Uterus (tissue), 3 donors: ENCODE measurements at regions not wholly inside any gene's neighbourhood (a gene's known extent, or its start where the extent isn't known, plus 50 kb on each side); places are given as distances from the start of the nearest gene placed in this dataset.

Experiments used
- DNase-seq, 2 donors: peaks; one replicate each; pipeline ENCODE4 v3.0.0-alpha.2; 2019 to 2020
- H3K27ac ChIP-seq, 2 donors: fragments of 200-600 bp; sonication (generic); 1 replicate in 1 of 2; 2 replicates in 1 of 2; pipeline ENCODE4 v1.5.1; 2016 to 2018
- H3K27me3 ChIP-seq, 2 donors: fragments of 200-600 bp; sonication (generic); one replicate each; pipeline ENCODE4 v1.5.1; 2018 to 2019; ENCODE audit warnings: control low read depth in 1 of 2
- H3K36me3 ChIP-seq, 2 donors: fragments of 200-600 bp; sonication (generic); one replicate each; pipeline ENCODE4 v1.5.1; 2019; ENCODE audit warnings: control low read depth in 1 of 2
- H3K4me1 ChIP-seq, 2 donors: fragments of 200-600 bp; sonication (generic); one replicate each; pipeline ENCODE4 v1.5.1; 2018 to 2019; ENCODE audit warnings: control low read depth in 1 of 2
- H3K4me3 ChIP-seq, 2 donors: fragments of 200-600 bp; sonication (generic); 1 replicate in 1 of 2; 2 replicates in 1 of 2; pipeline ENCODE4 v1.5.1; 2018 to 2019; ENCODE audit warnings: mild to moderate bottlenecking in 1 of 2
- H3K9me3 ChIP-seq, 2 donors: fragments of 200-600 bp; sonication (generic); one replicate each; pipeline ENCODE4 v1.5.1; 2019; ENCODE audit warnings: control low read depth in 1 of 2
- CTCF ChIP-seq, 4 experiments: fragments of 200-600 bp in 2 of 4; fragments of 450-650 bp in 2 of 4; sonication (generic) in 2 of 4; IDR thresholded peaks; one replicate each; pipeline ENCODE4 v1.5.1; 2016 to 2019; ENCODE audit warnings: antibody characterized with exemption in 4 of 4, mild to moderate bottlenecking in 2 of 4, moderate library complexity in 1 of 4
- POLR2A ChIP-seq, 2 donors: fragments of 450-650 bp; IDR thresholded peaks; one replicate each; pipeline ENCODE4 v1.6.1; 2016; ENCODE audit warnings: antibody characterized with exemption in 2 of 2, mild to moderate bottlenecking in 1 of 2, moderate library complexity in 1 of 2
- intact Hi-C: fragments of 100-400 bp; cut with DNase I; formaldehyde crosslinking; loops from one replicate; pipeline ENCODE4 v1.15.1; 2023; ENCODE audit warnings: low total_unique reads
- donor health status: DM: yes; HTN: yes; CAD: no.

GRCh38 chr14:97718886-97719442 lies 921.8 kb downstream of the VRK1 start:
- intact Hi-C loops: no loop called here
- Histone ChIP-seq H3K4me1 (no peaks in the 10 kb centered on the region), H3K36me3 (no peaks in the 10 kb centered on the region), H3K9me3 (no peaks in the 10 kb centered on the region), H3K27me3 (no peaks in the 10 kb centered on the region), H3K4me3 (no peak overlapping the region), H3K27ac (no peak overlapping the region)
- DNase-seq: no peak
- no peak for TF ChIP-seq POLR2A (IDR thresholded peaks at IDR 0.05)
- no peak for TF ChIP-seq CTCF (IDR thresholded peaks at IDR 0.05)

GRCh38 chr14:97719931-97720330 lies 922.7 kb downstream of the VRK1 start:
- TF ChIP-seq POLR2A (IDR thresholded peaks at IDR 0.05) (no peak), CTCF (IDR thresholded peaks at IDR 0.05) (no peak)
- no peak overlapping the region for H3K4me3 ChIP-seq
- H3K4me1 ChIP-seq: no peaks in the 10 kb centered on the region
- no peaks in the 10 kb centered on the region for H3K27me3 ChIP-seq
- H3K27ac ChIP-seq: no peak overlapping the region
- no peaks in the 10 kb centered on the region for H3K36me3 ChIP-seq
- no peak for DNase-seq
- intact Hi-C loops: no loop called here
- no peaks in the 10 kb centered on the region for H3K9me3 ChIP-seq

GRCh38 chr14:97723351-97723750 lies 926.2 kb downstream of the VRK1 start:
- no peaks in the 10 kb centered on the region for H3K27me3 ChIP-seq
- H3K4me1 ChIP-seq: no peaks in the 10 kb centered on the region
- H3K9me3 ChIP-seq: no peaks in the 10 kb centered on the region
- no peak overlapping the region for H3K27ac ChIP-seq
- no peaks in the 10 kb centered on the region for H3K36me3 ChIP-seq
- intact Hi-C loops: no loop called here
- TF ChIP-seq CTCF (IDR thresholded peaks at IDR 0.05): no peak
- no peak for TF ChIP-seq POLR2A (IDR thresholded peaks at IDR 0.05)
- no peak overlapping the region for H3K4me3 ChIP-seq
- no peak for DNase-seq

- no peak overlapping the region for H3K27ac ChIP-seq
- TF ChIP-seq POLR2A (IDR thresholded peaks at IDR 0.05) (no peak), CTCF (IDR thresholded peaks at IDR 0.05) (no peak)
- no peaks in the 10 kb centered on the region for H3K36me3 ChIP-seq
- no peaks in the 10 kb centered on the region for H3K27me3 ChIP-seq
- intact Hi-C loops: no loop called here
- H3K4me1 ChIP-seq: no peaks in the 10 kb centered on the region
- no peak overlapping the region for H3K4me3 ChIP-seq
- DNase-seq: no peak
- no peaks in the 10 kb centered on the region for H3K9me3 ChIP-seq
Observed at GRCh38 chr14:97723819-97724218, 926.6 kb downstream of the VRK1 start.

GRCh38 chr14:97724265-97724731 lies 927.1 kb downstream of the VRK1 start:
- no peaks in the 10 kb centered on the region for H3K9me3 ChIP-seq
- no peak for DNase-seq
- no peaks in the 10 kb centered on the region for H3K36me3 ChIP-seq
- H3K4me3 ChIP-seq: no peak overlapping the region
- H3K4me1 ChIP-seq: no peaks in the 10 kb centered on the region
- intact Hi-C loops: no loop called here
- TF ChIP-seq POLR2A (IDR thresholded peaks at IDR 0.05) (no peak), CTCF (IDR thresholded peaks at IDR 0.05) (no peak)
- no peak overlapping the region for H3K27ac ChIP-seq
- no peaks in the 10 kb centered on the region for H3K27me3 ChIP-seq
